B cell (primary cell): ENCODE measurements at regions not wholly inside any gene's neighbourhood (a gene's known extent, or its start where the extent isn't known, plus 50 kb on each side); places are given as distances from the start of the nearest gene placed in this dataset.

Source experiments
- CTCF ChIP-seq: fragments of 200-600 bp; IDR thresholded peaks from one replicate; pipeline ENCODE4 v1.8.0; 2022; ENCODE audit warnings: antibody characterized with exemption, mild to moderate bottlenecking
- EZH2 ChIP-seq: IDR thresholded peaks from 2 replicates; pipeline ENCODE4 v1.6.1; 2012; ENCODE audit warnings: borderline replicate concordance, low read depth, mild to moderate bottlenecking, moderate library complexity, low read length; ENCODE audit not compliant: insufficient read depth, poor library complexity, severe bottlenecking

GRCh38 chr18:76231402-76231801, 263.6 kb downstream of the ZNF516 start:
- no peak for TF ChIP-seq CTCF
- no peak for TF ChIP-seq EZH2
